HepG2 (cell line): ENCODE measurements at regions not wholly inside any gene's neighbourhood (a gene's known extent, or its start where the extent isn't known, plus 50 kb on each side); places are given as distances from the start of the nearest gene placed in this dataset.

ENCODE experiments used
- MATR3 ChIP-seq: sonication (generic); formaldehyde crosslinking; IDR thresholded peaks from 2 replicates; pipeline ENCODE4 v1.4.0; 2020; ENCODE audit warnings: missing genetic modification reagents
- SCMH1 ChIP-seq: sonication (generic); formaldehyde crosslinking; IDR thresholded peaks from 2 replicates; pipeline ENCODE4 v1.9.0; 2021; ENCODE audit warnings: missing genetic modification reagents, mild to moderate bottlenecking, borderline replicate concordance
- SP140L ChIP-seq: sonication (generic); formaldehyde crosslinking; IDR thresholded peaks from 2 replicates; pipeline ENCODE4 v1.4.0; 2020; ENCODE audit warnings: missing genetic modification reagents, borderline replicate concordance
- TCF7L2 ChIP-seq: IDR thresholded peaks from 2 replicates; pipeline ENCODE4 v1.6.1; 2011; ENCODE audit warnings: mild to moderate bottlenecking, low read depth, low read length, moderate library complexity
- ZFP1 ChIP-seq: IDR thresholded peaks from 2 replicates; pipeline ENCODE4 v1.6.1; 2016
- ZNF12 ChIP-seq: sonication (generic); formaldehyde crosslinking; IDR thresholded peaks from 2 replicates; pipeline ENCODE4 v1.5.0; 2020; ENCODE audit warnings: missing genetic modification reagents
- ZNF292 ChIP-seq: sonication (generic); formaldehyde crosslinking; IDR thresholded peaks from 2 replicates; pipeline ENCODE4 v1.8.1; 2022; ENCODE audit warnings: mild to moderate bottlenecking, low read depth, missing genetic modification reagents, borderline replicate concordance
- ZNF460 ChIP-seq: sonication (generic); formaldehyde crosslinking; IDR thresholded peaks from 2 replicates; pipeline ENCODE4 v1.5.1; 2020; ENCODE audit warnings: missing genetic modification reagents, mild to moderate bottlenecking, borderline replicate concordance
- ZSCAN29 ChIP-seq: sonication (generic); formaldehyde crosslinking; conservative IDR thresholded peaks from 2 replicates; pipeline ENCODE4 v1.4.0; 2020; ENCODE audit warnings: mild to moderate bottlenecking, missing genetic modification reagents
- TF ChIP-seq, protein P1 (sequence below): IDR thresholded peaks from 2 replicates; pipeline ENCODE4 v1.6.1; 2016; ENCODE audit warnings: control low read depth
- TF ChIP-seq, protein P2 (sequence below), 2 experiments: sonication (generic) in 1 of 2; formaldehyde crosslinking in 1 of 2; IDR thresholded peaks; 2 replicates each; pipeline versions ENCODE4 v1.5.1 to v1.6.1; 2011 to 2020; ENCODE audit warnings: borderline replicate concordance in 1 of 2, low read depth in 1 of 2, low read length in 1 of 2, mild to moderate bottlenecking in 1 of 2, missing genetic modification reagents in 1 of 2, moderate library complexity in 1 of 2
- TF ChIP-seq, protein P3 (sequence below): sonication (generic); formaldehyde crosslinking; IDR thresholded peaks from 2 replicates; pipeline ENCODE4 v1.4.0; 2020; ENCODE audit warnings: missing genetic modification reagents; ENCODE audit errors: not compliant biosample characterization

DNA sequence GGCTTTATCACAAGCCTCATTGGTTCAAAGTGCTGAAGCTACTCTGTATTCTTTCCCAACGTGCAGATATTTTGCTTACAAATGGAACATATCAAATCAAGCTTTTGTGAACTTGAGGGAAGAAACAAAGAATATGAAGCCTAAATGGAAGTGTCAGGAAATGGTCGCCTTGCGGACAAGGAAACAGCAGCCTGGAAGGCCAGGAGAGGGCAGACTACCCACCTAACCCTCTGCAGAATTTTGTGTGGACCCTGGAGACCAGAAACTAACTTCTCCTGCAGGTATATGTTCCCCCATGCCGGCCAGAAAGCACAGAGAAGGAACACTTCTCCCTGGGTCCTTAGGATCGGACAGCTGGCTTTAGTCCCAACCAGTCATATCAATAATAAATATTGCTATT, 1425.8 kb downstream of the PCDH7 start:
- TF ChIP-seq ZFP1 (CRISPR knock-in tag) (no peak), TCF7L2 (no peak), SCMH1 (CRISPR knock-in tag) (no peak), MATR3 (no peak), ZNF292 (CRISPR knock-in tag) (no peak), SP140L (CRISPR knock-in tag) (no peak), ZNF460 (CRISPR knock-in tag) (no peak), ZNF12 (CRISPR knock-in tag) (no peak), ZSCAN29 (CRISPR knock-in tag) (no peak)
- TF ChIP-seq, protein P1, sequence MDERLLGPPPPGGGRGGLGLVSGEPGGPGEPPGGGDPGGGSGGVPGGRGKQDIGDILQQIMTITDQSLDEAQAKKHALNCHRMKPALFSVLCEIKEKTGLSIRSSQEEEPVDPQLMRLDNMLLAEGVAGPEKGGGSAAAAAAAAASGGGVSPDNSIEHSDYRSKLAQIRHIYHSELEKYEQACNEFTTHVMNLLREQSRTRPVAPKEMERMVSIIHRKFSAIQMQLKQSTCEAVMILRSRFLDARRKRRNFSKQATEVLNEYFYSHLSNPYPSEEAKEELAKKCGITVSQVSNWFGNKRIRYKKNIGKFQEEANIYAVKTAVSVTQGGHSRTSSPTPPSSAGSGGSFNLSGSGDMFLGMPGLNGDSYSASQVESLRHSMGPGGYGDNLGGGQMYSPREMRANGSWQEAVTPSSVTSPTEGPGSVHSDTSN, result no peak
- TF ChIP-seq, protein P2, sequence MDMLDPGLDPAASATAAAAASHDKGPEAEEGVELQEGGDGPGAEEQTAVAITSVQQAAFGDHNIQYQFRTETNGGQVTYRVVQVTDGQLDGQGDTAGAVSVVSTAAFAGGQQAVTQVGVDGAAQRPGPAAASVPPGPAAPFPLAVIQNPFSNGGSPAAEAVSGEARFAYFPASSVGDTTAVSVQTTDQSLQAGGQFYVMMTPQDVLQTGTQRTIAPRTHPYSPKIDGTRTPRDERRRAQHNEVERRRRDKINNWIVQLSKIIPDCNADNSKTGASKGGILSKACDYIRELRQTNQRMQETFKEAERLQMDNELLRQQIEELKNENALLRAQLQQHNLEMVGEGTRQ (IDR thresholded peaks at IDR 0.05; ENCODE audit: low read depth, low read length), result no peak
- TF ChIP-seq, protein P2 (CRISPR knock-in tag; IDR thresholded peaks at IDR 0.05; ENCODE audit: borderline replicate concordance), result no peak
- TF ChIP-seq, protein P3, sequence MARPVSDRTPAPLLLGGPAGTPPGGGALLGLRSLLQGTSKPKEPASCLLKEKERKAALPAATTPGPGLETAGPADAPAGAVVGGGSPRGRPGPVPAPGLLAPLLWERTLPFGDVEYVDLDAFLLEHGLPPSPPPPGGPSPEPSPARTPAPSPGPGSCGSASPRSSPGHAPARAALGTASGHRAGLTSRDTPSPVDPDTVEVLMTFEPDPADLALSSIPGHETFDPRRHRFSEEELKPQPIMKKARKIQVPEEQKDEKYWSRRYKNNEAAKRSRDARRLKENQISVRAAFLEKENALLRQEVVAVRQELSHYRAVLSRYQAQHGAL (CRISPR knock-in tag), result no peak
